ENCODE measurements at regions not wholly inside any gene's neighbourhood (a gene's known extent, or its start where the extent isn't known, plus 50 kb on each side); places are given as distances from the start of the nearest gene placed in this dataset.
"Not testable (repeated sequence)": the region's sequence is repeated elsewhere in the genome, so short reads cannot be mapped to it uniquely, and the experiment has no call there.

DNA sequence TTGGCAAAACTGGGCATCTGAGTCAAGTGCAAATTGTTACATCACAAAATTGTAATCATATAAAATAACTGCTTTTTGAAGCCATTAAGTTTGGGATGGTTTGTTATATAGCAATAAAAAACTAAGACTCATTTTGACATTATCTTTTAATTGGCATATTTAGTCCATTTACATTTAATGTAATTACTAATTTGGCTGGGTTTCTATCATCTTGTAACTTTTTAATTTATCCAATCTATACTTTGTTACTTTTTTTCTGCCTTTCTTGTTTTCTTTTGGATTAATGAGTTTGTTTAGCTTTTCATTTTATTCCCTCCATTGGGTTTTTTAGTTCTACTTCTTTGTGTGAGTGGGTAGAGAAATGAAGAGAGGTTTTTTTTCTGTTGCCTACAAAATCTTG is 76.3 kb downstream of the DRAM2 start:
- no peak for FAIRE-seq

DNA sequence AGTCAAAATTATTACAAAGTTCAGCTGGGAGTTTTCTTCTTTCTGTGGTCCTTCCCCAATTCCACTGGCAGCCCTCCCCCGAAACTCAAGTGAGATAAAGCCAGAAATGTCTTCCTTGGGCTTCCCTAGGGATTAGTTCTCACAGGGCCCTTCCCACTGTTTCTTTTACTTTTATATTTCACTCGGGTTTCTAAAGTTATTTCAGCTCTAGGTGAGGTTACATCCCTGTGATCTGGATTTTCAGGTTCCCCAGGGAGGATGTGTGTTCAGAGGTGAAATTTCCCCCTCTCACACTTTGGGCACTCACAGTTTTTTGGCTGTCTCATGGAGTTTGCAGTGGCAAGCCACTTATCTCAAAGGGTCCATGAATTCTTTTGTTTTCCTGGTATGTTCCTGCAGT is 77.3 kb downstream of the DRAM2 start:
- no peak for FAIRE-seq

DNA sequence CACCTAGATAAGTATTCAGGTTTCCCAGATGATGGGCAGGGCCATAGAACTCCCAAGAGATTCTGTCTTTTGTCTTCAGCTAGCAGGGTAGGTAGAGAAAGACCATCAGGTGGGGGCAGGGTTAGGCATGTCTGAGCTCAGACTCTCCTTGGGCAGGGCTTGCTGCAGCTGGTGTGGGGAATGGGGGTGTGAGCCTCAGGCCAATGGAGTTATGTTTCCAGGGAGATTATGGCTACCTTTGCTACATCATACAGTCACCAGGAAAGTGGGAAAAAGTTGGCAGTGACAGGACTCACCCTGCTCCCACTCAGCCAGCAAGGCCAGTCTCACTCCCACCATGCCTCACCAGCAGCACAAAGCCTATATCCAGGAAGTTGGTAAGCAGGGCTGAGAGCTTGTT is 77.8 kb downstream of the DRAM2 start:
- no peak for FAIRE-seq

DNA sequence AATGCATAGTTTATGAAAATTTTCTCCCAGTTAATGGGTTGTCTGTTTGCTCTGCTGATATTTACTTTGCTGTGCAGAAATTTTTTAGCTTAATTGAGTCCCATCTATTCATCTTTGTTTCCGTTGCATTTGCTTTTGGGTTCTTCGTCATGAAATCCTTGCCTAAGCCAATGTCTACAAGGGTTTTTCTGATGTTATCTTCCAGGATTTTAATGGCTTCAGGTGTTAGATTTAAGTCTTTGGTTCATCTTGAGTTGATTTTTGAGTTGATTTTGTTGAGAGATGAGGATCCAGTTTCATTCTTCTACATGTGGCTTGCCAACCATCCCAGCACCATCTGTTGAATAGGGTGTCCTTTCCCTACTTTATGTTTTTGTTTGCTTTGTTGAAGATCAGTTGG is 85.2 kb downstream of the DRAM2 start:
- no peak for FAIRE-seq

DNA sequence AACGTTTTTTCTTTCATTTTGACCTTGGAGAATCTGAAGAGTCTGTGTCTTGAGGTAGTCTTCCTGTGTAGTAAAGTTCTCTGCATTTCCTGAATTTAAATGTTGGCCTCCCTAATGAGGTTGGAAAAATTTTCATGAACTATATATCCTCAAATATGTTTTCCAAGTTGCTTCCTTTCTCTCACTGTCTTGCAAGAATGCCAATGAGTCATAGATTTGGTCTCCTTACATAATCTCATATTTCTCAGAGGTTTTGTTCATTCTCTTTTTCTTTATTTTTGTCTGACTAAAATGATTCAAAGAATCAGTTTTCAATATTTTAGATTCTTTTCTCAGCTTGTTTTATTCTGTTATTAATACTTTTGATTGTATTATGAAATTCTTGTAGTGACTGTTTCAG is 87.6 kb downstream of the DRAM2 start:
- no peak for FAIRE-seq

DNA sequence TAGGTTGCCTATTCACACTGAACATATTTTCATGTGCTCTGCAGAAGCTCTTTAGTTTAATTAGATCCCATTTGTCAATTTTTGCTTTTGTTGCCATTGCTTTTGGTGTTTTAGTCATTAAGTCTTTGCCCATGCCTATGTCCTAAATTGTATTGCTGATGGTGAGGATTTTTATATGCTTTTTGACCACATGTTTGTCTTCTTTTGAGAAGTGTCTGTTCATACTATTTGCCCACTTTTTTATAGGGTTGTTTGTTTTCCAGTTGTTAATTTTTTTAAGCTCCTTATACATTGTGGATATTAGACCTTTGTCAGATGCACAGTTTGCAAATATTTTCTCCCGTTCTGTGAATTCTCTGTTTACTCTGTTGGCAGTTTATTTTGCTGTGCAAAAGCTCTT is 84.5 kb upstream of the LRIF1 start:
- FAIRE-seq: not testable (repeated sequence)

DNA sequence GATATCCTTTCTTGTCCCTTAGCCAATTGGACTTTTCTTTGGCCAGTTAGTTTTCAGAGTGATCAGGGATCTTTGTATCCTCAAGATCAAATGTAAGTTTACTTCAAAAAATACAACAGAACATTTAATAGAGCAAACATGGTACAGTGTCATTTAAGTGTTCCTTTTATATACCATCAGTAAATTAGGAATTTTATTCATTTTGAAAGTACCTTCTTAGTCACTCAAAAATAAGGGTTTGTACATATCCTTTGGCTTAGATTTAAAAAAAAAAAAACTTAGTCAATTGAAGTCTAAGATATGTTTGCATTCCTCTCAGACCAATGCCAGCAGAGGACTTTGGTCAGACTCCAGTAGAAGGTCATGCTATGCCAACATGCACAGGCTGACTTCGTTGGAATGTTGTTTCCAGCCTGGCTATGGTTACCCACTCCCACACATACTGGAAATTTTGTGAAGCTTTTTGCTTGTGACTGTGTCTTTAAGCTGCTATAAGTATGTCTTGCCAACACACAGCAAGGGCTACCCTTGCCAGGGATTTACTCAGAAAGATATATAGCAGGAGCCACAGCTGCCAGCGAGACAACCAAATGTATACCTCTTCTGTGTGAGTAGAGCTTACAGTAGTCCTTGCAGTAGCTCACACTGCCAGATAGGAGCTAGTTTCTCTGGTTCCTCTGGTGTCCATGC is 81.5 kb upstream of the LRIF1 start:
- no peak for FAIRE-seq

DNA sequence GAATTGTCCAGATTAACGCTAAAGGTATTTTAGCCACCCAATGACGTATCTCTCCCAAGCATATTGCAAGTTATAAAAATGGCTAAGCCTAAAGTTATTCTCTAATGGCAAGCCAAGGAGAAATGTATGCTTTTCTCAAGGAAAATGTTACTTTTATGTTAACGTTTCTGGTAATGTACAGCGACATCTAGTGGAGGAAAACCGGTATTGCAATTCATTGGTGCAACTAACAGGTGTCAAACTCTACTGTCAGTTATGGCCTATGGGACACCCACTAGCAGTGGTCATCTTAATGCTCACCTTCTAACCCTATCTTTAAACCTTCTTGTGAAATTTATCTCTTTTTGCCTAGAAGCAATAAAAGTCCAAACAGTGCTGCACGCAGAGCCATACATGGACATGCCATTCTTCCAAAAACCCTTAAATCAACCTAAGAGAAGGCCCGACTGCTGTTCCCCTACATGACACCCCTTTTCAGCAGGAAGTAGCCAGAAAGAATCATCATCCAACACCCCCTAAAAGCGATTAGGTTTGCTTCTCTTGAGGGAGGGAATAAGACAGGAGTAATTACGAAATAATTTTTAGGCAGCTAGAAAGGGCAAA is 68.7 kb upstream of the LRIF1 start:
- FAIRE-seq: peak; percentile 84

DNA sequence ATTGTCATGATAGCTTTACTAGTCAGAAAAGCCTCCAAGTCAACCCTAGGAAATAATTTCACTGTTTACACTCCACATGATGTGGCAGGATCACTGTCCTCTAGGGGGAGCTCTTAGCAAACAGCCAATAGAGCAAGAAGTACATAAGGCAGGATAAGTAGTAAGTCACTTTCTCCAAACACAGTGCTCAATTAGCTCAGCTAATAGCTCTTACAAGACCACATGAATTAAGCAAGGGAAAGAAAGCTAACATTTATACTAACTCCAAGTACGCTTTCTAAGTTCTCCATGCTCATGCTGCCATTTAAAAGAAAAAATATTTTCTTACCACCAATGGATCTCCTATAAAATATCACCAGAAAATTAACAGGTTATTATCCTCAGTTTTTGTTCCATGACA is 66.9 kb upstream of the LRIF1 start:
- FAIRE-seq: peak; percentile 3

DNA sequence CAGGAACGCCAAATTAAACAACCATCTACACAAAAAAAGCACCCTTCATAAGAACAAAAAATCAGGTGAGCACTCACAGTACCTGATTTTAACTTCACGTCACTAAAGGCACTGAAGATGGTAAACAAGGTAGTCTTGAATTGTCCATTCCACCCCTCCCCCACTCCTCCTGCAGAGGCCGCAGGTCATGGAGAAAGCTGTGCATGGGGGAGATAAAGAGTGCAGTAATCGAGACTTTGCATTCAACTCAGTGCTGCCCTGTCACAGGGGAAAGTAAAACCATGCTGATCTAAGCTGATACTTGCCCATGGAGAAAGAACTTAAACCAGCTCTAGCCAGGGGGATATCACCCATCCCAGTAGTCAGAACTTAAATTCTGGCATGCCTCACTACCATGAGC is 61.4 kb upstream of the LRIF1 start:
- FAIRE-seq: no peak

DNA sequence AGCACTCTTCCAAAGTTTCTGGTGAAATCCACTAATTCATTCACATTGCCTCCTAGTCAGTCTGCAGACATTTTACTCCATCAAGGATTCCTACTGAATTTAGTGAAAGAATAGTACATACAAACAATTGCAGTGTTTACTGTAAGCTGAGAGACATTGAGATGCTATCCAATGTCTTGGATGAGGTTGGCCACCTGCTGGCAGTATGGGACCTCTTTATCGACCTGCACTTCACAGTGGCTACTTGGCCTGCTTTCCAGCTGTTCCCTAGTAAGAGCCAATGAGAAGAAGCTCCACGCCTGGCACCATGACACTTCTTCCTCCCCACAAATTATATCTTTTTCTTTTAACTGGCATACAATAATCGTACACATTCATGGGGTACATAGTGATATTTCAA is 51.5 kb upstream of the LRIF1 start:
- no peak for FAIRE-seq
